ENCODE measurements at regions not wholly inside any gene's neighbourhood (a gene's known extent, or its start where the extent isn't known, plus 50 kb on each side); places are given as distances from the start of the nearest gene placed in this dataset.

GRCh38 chr11:134658481-134659225, 246.6 kb upstream of the B3GAT1 start:
- H4K91ac ChIP-seq (replicated peaks; ENCODE audit: insufficient read length, low read length) = no peak overlapping the region
- no peak overlapping the region for H2BK15ac ChIP-seq (ENCODE audit: low read length)
- H3K27me3 ChIP-seq (replicated peaks in 1 of 4; ENCODE audit: control insufficient read depth in 3 of 4, extremely low read depth in 1 of 4, insufficient read depth in 3 of 4, low read length in 3 of 4) = no peaks in the 10 kb centered on the region
- no peaks in the 10 kb centered on the region; the same call in 1 of the 2 replicates for H3K23me2 ChIP-seq (ENCODE audit: low read depth, low read length)
- no peak overlapping the region for H3K4me2 ChIP-seq (ENCODE audit: insufficient read depth in 1 of 2, low read depth in 2 of 2, low read length in 2 of 2)
- H4K20me1 ChIP-seq (replicated peaks in 1 of 2; ENCODE audit: control insufficient read depth in 1 of 2, insufficient read depth in 2 of 2, low read length in 2 of 2) = no peaks in the 10 kb centered on the region
- DNase-seq (ENCODE audit: low read depth in 1 of 2, low spot score in 2 of 2) = peak in 1 of 2 experiments; percentile 30
- H2BK20ac ChIP-seq (ENCODE audit: low read length) = no peak overlapping the region
- H3K36me3 ChIP-seq (ENCODE audit: control insufficient read depth in 2 of 4, insufficient read depth in 4 of 4, low read length in 3 of 4) = no peaks in the 10 kb centered on the region
- H3K14ac ChIP-seq (ENCODE audit: insufficient read length) = no peak overlapping the region
- no peak overlapping the region for H2AK5ac ChIP-seq (ENCODE audit: low read depth, low read length)
- no peaks in the 10 kb centered on the region for H3K79me1 ChIP-seq (ENCODE audit: low read depth, low read length)
- 95% methylated on average over 4 of the region's 4 CpGs; no CpG with 5 or more reads in 1 of the 2 experiments for WGBS, 2 experiments (ENCODE audit: extremely low coverage in 1 of 2, insufficient coverage in 1 of 2, insufficient read length in 1 of 2, insufficient replicate concordance in 2 of 2, low coverage in 1 of 2, low lambda C conversion rate in 2 of 2, missing lambda C conversion rate in 1 of 2)
- no peak overlapping the region for H4K8ac ChIP-seq (ENCODE audit: extremely low read depth, insufficient read depth, low read length)
- no peak for FAIRE-seq
- H2AFZ ChIP-seq (ENCODE audit: low read length) = no peak overlapping the region
- no peaks in the 10 kb centered on the region; a peak in 1 of 7 replicates for H3K4me1 ChIP-seq (replicated peaks in 1 of 4; ENCODE audit: control insufficient read depth in 3 of 4, insufficient read depth in 4 of 4, low read length in 3 of 4)
- no peak overlapping the region for H3K27ac ChIP-seq (ENCODE audit: low read depth, low read length)
- H2BK5ac ChIP-seq (ENCODE audit: low read depth, low read length) = no peak overlapping the region
- H3K56ac ChIP-seq (replicated peaks; ENCODE audit: insufficient read length, low read depth, low read length) = no peak overlapping the region
- no peak overlapping the region for H4K5ac ChIP-seq (ENCODE audit: insufficient read length, low read depth, low read length)
- H3K9me3 ChIP-seq (ENCODE audit: insufficient read depth in 2 of 2, low read depth in 1 of 2, low read length in 1 of 2) = peaks cover 4 to 14% of the 10 kb centered on the region in 2 experiments; a peak in 1 of 4 replicates
- CTCF ChIA-PET (ENCODE audit: partially characterized antibody) = interaction anchor here (0.6 to 1.6 kb wide), 7 partner anchors 12 to 384 kb away, joined by 3 to 5 read pairs (median 3); no protein-coding TSS in a partner anchor
- no peak overlapping the region for H3K23ac ChIP-seq (ENCODE audit: insufficient read length)
- H3K18ac ChIP-seq (ENCODE audit: extremely low read depth, low read length) = no peak overlapping the region
- H3K4me3 ChIP-seq (ENCODE audit: extremely low read depth in 1 of 4, insufficient read depth in 2 of 4, low read depth in 3 of 4, low read length in 4 of 4) = no peak overlapping the region
- no peak overlapping the region for H2BK120ac ChIP-seq (replicated peaks; ENCODE audit: low read depth, low read length)
- H3K4ac ChIP-seq (replicated peaks; ENCODE audit: insufficient read length, low read depth, low read length) = no peak overlapping the region
- no peak overlapping the region for H2BK12ac ChIP-seq (ENCODE audit: low read depth, low read length)
- POLR2A ChIA-PET (ENCODE audit: partially characterized antibody) = interaction anchor here (0.7 kb wide), 1 partner anchor 20 kb away, joined by 4 read pairs; no protein-coding TSS in a partner anchor
- H3K79me2 ChIP-seq (ENCODE audit: control insufficient read depth in 1 of 2, insufficient read depth in 2 of 2, low read length in 2 of 2) = no peaks in the 10 kb centered on the region
- H3K9ac ChIP-seq (replicated peaks in 1 of 4; ENCODE audit: extremely low read depth in 1 of 4, low read depth in 3 of 4, low read length in 3 of 4) = no peak overlapping the region
- TF ChIP-seq POLR2AphosphoS5 (IDR thresholded peaks at IDR 0.05; ENCODE audit: low read depth, low read length) (no peak), BCL11A (IDR thresholded peaks at IDR 0.05; ENCODE audit: low read depth in 2 of 2, low read length in 2 of 2) (no peak), SIN3A (conservative IDR thresholded peaks at IDR 0.05 in 1 of 2, IDR thresholded peaks at IDR 0.05 in 1 of 2; ENCODE audit: low read depth in 1 of 2, low read length in 2 of 2) (no peak), TAF7 (optimal IDR thresholded peaks at IDR 0.05; ENCODE audit: borderline replicate concordance, low read depth, low read length) (no peak)
- TF ChIP-seq, protein P1, sequence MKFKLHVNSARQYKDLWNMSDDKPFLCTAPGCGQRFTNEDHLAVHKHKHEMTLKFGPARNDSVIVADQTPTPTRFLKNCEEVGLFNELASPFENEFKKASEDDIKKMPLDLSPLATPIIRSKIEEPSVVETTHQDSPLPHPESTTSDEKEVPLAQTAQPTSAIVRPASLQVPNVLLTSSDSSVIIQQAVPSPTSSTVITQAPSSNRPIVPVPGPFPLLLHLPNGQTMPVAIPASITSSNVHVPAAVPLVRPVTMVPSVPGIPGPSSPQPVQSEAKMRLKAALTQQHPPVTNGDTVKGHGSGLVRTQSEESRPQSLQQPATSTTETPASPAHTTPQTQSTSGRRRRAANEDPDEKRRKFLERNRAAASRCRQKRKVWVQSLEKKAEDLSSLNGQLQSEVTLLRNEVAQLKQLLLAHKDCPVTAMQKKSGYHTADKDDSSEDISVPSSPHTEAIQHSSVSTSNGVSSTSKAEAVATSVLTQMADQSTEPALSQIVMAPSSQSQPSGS (IDR thresholded peaks at IDR 0.05; ENCODE audit: low read length) = no peak
